Fibroblast of skin of back (primary cell): ENCODE measurements at regions not wholly inside any gene's neighbourhood (a gene's known extent, or its start where the extent isn't known, plus 50 kb on each side); places are given as distances from the start of the nearest gene placed in this dataset.

Source experiments
- DNase-seq: peaks from one replicate; pipeline ENCODE4 v3.0.0-alpha.2; 2013

- no peak for DNase-seq
These were observed 162.0 kb downstream of the COL6A3 start for GRCh38 chr2:237251986-237252385.

GRCh38 chr2:237253046-237253702 lies 160.8 kb downstream of the COL6A3 start:
- no peak for DNase-seq

DNA sequence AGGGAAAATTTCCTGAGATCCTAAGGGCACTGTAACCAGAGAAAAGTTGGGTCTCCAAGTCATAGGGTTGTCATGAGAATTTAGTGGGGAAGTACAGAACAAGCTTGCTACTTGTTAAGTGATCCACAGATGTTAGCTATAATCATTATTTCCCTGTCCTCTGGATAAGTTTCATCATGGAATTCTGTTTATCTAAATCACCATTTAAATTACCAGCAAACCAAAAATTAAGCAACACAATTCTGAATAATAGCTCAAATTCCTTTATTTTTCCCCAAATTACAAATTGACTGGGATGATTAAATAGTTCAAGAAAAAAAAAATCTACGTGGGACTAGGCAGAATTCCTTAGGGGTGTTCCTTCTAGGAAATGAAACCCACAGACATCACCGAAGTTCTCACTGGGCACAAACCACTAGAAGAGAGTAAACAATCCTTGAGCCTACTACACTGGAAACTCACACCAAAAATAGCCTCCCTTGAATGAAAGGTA lies 159.5 kb downstream of the COL6A3 start:
- DNase-seq: peak; percentile 61

GRCh38 chr2:237254911-237255578 lies 158.9 kb downstream of the COL6A3 start:
- DNase-seq: peak; percentile 93

DNA sequence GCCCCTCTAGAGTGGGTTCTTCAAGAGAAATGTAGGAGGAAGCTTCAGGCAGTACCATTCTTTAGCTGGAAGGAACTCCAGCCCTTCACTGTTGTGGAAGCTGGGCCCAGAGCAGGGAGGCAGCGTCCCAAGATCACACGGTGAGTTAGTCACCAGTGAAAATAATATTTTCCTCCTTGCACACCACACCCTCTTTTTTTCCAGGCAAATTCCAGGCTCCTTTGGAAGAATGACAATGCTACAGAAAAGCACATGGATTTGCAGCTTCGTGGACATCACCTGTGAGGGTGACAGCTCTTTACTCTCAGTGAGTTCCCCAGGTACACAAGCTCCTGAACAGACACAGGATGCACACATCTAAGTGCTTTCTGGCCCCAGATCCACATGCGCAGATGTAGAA lies 157.1 kb downstream of the COL6A3 start:
- DNase-seq: peak; percentile 86

- no peak for DNase-seq
These were observed 156.5 kb downstream of the COL6A3 start for GRCh38 chr2:237257471-237257951.

DNA sequence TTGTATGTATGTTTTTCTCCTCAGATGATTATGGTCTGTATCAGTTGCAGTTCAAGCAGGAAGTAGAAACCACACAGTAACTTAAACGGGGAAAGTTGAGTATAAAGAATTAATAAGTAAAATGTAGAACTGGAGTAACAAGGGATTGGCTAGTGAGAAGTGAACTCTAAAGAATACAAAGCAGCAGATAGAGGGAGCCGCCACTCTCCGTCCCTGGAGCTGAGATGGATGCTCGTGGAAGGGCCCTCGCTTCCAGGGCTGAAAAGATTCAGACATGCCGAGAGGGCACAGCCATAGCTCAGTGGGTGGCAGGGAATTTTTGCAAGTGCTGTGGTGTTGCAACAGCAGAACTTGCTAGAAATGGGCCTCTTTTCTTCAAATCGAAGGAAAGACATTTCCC lies 155.8 kb downstream of the COL6A3 start:
- DNase-seq: no peak

DNA sequence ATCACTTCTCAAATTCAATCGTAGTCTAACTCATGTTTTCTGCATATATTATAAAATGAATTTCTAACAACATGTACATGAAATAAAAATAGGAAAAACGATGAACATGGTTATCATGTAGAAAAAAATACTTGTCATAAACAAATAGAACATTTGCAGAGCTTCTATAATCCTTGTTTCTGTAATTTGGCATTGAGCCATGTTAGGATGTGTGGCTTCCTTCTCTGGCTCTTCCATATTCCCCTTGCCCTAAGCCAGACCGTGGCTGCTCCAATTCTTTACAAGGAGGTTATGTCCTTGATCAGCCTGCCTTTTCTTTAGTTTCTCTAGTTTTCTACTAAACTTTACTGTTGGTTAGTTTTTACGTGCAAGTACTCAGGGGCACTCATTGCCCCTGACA lies 155.3 kb downstream of the COL6A3 start:
- DNase-seq: no peak

DNA sequence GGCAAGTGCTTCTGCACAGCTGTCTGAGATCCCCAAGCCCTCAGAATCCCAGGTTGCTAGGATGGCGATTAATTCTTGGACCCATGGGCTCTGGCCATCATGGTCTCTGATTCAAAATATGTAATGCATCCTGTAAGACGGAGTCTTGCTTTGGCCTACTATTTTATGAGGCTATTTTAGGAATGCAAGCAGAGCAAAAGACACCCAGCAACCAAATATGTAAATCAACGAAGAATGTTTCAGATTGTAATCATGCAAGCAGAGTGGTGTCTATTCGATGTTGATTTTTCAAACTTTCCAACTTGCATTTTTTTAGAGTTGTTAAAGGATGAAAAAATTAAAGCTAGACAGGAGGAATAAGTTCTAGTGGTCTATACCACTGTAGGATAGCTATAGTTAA lies 154.8 kb downstream of the COL6A3 start:
- peak; percentile 90 for DNase-seq

DNA sequence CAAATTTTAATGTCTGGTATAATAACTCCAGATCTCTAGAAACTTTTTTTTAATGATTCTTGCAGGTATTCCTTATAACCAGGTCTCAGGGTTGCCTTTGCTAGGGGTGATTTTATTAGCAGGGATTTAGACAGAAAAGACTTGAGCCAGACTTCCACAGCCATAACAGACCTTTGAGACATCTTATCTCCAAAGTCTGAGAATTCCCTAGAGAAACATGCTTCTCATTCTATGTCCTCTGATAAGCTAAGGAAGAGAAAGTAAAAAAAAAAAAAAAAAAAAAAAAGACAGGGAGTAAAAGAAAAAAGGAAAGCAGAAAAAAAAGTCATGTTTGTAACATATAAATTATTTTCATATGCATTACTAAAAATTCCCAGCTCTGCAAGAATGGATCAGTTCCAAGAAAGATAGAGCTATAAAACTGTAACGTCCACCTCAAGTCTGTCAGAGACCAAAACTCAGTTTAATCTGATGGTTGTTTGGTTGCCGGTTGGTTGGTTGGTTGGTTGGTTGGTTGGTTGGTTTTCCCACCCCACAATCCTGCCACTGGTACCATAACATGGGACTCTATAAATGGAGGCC lies 153.8 kb downstream of the COL6A3 start:
- peak; percentile 76 for DNase-seq

- no peak for DNase-seq
These were observed 153.3 kb downstream of the COL6A3 start for GRCh38 chr2:237260686-237261085.

DNA sequence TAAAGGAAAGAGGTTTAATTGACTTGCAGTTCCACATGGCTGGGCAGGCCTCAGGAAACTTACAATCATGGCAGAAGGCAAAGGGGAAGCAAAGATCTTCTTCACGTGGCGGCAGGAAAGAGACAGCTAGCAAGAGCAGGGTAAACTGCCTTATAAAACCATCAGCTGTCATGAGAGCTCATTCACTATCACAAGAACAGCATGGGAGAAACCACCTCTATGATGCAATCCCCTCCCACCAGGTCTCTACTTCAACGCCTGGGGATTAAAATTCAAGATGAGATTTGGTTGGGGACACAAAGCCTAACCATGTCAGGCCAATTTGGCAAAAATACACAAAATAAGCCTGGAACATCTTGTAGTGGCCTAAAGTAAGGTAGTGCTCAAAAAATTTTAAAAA lies 152.6 kb downstream of the COL6A3 start:
- no peak for DNase-seq

DNA sequence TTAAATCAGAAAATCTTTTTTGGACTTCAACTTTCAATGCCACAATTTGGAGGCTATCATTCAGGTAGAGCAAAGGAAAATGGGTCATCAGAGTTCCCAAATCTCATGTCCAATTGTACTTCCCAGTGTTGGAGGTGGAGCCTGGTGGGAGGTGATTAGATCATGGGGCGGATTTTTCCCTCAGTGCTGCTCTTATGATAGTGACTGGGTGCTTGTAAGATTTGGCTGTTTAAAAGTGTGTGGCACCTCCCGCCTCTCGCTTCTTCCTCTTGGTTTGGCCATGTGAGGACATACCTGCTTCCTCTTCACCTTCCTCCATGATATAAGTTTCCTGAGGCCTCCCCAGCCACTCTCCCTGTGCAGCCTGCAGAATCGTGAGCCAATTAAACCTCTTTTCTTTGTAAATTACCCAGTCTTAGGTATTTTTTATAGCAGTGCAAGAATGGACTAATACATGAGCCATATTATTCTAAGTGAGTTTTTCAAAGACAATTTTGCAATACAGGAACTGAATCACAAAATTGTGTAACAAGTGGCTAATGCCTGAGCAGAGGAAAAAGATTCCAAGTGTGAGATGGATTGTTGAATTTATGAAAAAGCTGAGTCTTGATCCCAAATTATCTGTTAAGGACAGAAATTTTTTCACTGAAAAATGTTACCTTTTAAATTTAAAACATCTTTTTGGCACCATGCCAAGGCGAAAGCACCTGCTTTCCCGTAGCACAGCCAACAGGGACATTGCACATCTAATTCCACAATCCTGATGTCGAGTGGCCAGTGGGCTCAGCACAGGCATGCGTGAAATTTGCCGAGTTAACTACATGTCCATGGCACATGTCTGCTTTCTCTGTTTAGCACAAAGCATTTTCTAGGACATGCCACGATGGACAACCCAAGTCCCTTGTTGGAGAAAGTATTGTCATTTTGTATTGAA lies 150.9 kb downstream of the COL6A3 start:
- peak; percentile 78 for DNase-seq

DNA sequence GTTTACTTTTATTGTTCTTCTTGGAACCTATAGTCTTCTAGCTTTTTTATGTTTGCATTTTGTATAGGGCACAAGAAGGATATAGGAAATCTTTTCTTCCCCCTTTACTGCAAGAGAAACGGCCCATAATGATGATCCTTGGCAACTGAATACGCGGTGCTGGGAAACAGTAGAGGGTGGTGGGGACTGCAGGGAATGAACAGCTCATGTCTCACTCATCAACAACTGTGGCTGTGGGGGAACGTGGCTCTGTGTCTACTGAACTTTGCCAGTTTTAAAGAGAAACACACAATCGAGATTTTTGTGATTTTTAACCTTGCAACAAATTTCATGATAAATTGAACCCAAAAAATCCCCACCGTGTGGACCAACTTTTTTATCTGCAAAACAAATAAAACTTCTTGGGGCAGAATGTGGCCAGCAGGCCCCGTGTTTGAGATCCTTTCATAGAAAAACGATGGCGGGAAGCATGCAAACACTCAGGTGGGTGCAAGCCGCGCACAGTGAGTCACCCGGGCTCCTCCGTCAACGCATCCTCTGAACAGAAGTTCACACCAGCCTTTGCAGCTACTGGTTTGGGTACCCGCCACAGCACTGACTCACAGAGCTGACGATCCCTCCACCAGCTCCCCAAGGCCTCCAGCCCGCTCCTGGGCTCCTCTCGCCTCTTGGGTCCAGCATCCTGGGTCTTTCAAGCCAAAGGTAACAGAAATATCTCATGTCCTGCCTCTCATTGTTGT lies 149.3 kb downstream of the COL6A3 start:
- DNase-seq: peak; percentile 81

DNA sequence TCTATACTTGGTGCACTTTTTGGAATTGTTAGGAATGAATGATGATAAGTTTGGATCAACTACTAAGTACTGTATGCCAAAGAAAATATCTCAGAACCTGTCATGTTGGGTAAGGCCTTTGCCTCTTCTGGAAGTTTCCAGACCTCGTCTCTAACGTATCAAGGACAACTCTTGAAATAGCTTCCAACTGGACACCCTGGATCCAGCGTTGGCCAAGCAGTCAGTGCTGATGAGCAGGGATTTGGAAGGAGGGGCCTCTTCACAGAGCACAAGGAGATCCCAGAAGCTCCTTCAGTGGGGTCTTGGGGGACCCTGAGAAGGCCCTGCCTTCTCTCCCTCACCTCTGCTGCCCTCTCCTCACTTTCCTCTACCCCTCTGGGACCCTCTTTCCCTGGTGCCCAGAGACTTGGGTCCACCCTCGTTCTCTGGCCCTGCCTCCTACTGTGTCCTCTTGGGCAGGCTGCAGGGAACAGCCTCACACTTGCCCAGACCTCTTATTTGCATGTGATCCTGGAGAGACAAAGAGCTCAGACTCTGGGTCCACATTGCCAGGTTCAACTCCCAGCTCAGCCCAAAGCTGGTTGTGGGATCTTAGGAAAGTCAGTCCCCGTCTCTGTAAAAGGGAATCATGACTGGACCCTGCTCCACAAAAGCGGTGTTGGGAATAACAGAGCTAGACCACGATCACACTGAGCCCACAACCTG lies 145.8 kb downstream of the COL6A3 start:
- no peak for DNase-seq

- DNase-seq: no peak
These were observed 144.7 kb downstream of the COL6A3 start for GRCh38 chr2:237269138-237269875.

GRCh38 chr2:237270520-237270919 lies 143.4 kb downstream of the COL6A3 start:
- DNase-seq: no peak

- no peak for DNase-seq
These were observed 142.0 kb downstream of the COL6A3 start for GRCh38 chr2:237271698-237272652.
